GM03348 (cell line): ENCODE measurements at regions not wholly inside any gene's neighbourhood (a gene's known extent, or its start where the extent isn't known, plus 50 kb on each side); places are given as distances from the start of the nearest gene placed in this dataset.

Source experiments
- DNase-seq: peaks from one replicate; pipeline ENCODE4 v3.0.0; 2012; ENCODE audit warnings: low spot score

GRCh38 chr7:131272086-131272485, 55.6 kb upstream of the MKLN1 start:
- DNase-seq: no peak

- DNase-seq: no peak
Observed at GRCh38 chr7:131274986-131275385, 52.7 kb upstream of the MKLN1 start.

GRCh38 chr7:131276190-131276589, 51.5 kb upstream of the MKLN1 start:
- DNase-seq: no peak

- no peak for DNase-seq
Observed at GRCh38 chr7:131276748-131277147, 50.9 kb upstream of the MKLN1 start.
